ENCODE measurements at regions not wholly inside any gene's neighbourhood (a gene's known extent, or its start where the extent isn't known, plus 50 kb on each side); places are given as distances from the start of the nearest gene placed in this dataset.
"Not testable (repeated sequence)": the region's sequence is repeated elsewhere in the genome, so short reads cannot be mapped to it uniquely, and the experiment has no call there.

GRCh38 chr13:111492958-111493357 lies 172.5 kb downstream of the TEX29 start:
- Histone ChIP-seq H3K36me3 (replicated peaks; ENCODE audit: insufficient read depth, low read length) (no peaks in the 10 kb centered on the region), H3K4me3 (ENCODE audit: low read length) (no peak overlapping the region), H3K79me2 (ENCODE audit: low read length) (peaks cover 14% of the 10 kb centered on the region; the same call in 1 of the 2 replicates), H3F3A (ENCODE audit: insufficient read depth, low read length) (no peaks in the 10 kb centered on the region), H3K27ac (ENCODE audit: low read length) (no peak overlapping the region), H3K4me2 (ENCODE audit: low read depth, low read length) (no peak overlapping the region), H3K4me1 (ENCODE audit: low read length) (no peaks in the 10 kb centered on the region), H3K27me3 (replicated peaks; ENCODE audit: insufficient read depth, low read length) (no peaks in the 10 kb centered on the region), H3K9ac (ENCODE audit: low read length) (no peak overlapping the region), H3K9me2 (replicated peaks; ENCODE audit: insufficient read depth, low read length) (no peaks in the 10 kb centered on the region), H3K9me3 (replicated peaks; ENCODE audit: insufficient read depth, low read length) (no peaks in the 10 kb centered on the region), H4K20me1 (ENCODE audit: insufficient read depth, low read length) (no peaks in the 10 kb centered on the region), H2AFZ (ENCODE audit: low read length) (no peak overlapping the region)
- no peak for DNase-seq
- no peak for TF ChIP-seq EZH2 (optimal IDR thresholded peaks at IDR 0.05; ENCODE audit: low read depth, low read length)

DNA sequence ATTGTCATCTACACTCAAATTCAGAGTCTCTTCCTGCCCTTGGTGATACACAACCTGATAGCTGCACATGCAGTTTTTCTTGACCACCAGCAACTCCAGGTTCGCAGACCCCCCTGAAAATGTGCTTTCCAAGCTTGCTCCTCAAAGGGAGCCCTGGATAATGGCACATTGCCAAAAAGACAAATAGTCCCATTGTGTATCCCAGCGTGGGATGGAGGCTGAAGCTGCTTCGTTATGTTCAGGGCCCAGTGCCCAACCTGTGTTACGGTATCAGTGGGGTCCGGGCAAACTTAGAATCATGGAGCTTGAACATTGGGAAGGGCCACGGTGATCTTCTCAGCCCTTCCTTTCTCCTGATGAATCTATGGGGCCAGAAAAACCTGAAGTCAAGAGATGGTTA lies 173.0 kb downstream of the TEX29 start:
- Histone ChIP-seq H3K79me2 (ENCODE audit: low read length) (peaks cover 14% of the 10 kb centered on the region; the same call in 1 of the 2 replicates), H3K9me2 (replicated peaks; ENCODE audit: insufficient read depth, low read length) (no peaks in the 10 kb centered on the region), H3K4me2 (ENCODE audit: low read depth, low read length) (no peak overlapping the region), H2AFZ (ENCODE audit: low read length) (no peak overlapping the region), H3K4me1 (ENCODE audit: low read length) (no peaks in the 10 kb centered on the region), H3K27ac (ENCODE audit: low read length) (no peak overlapping the region), H3K36me3 (replicated peaks; ENCODE audit: insufficient read depth, low read length) (no peaks in the 10 kb centered on the region), H3K9me3 (replicated peaks; ENCODE audit: insufficient read depth, low read length) (no peaks in the 10 kb centered on the region), H3K27me3 (replicated peaks; ENCODE audit: insufficient read depth, low read length) (no peaks in the 10 kb centered on the region), H3F3A (ENCODE audit: insufficient read depth, low read length) (no peaks in the 10 kb centered on the region), H3K9ac (ENCODE audit: low read length) (no peak overlapping the region), H4K20me1 (ENCODE audit: insufficient read depth, low read length) (no peaks in the 10 kb centered on the region), H3K4me3 (ENCODE audit: low read length) (no peak overlapping the region)
- no peak for DNase-seq
- no peak for TF ChIP-seq EZH2 (optimal IDR thresholded peaks at IDR 0.05; ENCODE audit: low read depth, low read length)
- TF ChIP-seq, protein P1, sequence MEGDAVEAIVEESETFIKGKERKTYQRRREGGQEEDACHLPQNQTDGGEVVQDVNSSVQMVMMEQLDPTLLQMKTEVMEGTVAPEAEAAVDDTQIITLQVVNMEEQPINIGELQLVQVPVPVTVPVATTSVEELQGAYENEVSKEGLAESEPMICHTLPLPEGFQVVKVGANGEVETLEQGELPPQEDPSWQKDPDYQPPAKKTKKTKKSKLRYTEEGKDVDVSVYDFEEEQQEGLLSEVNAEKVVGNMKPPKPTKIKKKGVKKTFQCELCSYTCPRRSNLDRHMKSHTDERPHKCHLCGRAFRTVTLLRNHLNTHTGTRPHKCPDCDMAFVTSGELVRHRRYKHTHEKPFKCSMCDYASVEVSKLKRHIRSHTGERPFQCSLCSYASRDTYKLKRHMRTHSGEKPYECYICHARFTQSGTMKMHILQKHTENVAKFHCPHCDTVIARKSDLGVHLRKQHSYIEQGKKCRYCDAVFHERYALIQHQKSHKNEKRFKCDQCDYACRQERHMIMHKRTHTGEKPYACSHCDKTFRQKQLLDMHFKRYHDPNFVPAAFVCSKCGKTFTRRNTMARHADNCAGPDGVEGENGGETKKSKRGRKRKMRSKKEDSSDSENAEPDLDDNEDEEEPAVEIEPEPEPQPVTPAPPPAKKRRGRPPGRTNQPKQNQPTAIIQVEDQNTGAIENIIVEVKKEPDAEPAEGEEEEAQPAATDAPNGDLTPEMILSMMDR (IDR thresholded peaks at IDR 0.05; ENCODE audit: low read length): no peak
- TF ChIP-seq EZH2phosphoT487 (IDR thresholded peaks at IDR 0.05; ENCODE audit: low read length): no peak

- Histone ChIP-seq H3K27ac (ENCODE audit: low read length) (no peak overlapping the region), H3K79me2 (ENCODE audit: low read length) (peaks cover 14% of the 10 kb centered on the region; the same call in 1 of the 2 replicates), H3K9me3 (replicated peaks; ENCODE audit: insufficient read depth, low read length) (no peaks in the 10 kb centered on the region), H3F3A (ENCODE audit: insufficient read depth, low read length) (no peaks in the 10 kb centered on the region), H4K20me1 (ENCODE audit: insufficient read depth, low read length) (no peaks in the 10 kb centered on the region), H3K4me3 (ENCODE audit: low read length) (no peak overlapping the region), H2AFZ (ENCODE audit: low read length) (no peak overlapping the region), H3K4me1 (ENCODE audit: low read length) (no peaks in the 10 kb centered on the region), H3K36me3 (replicated peaks; ENCODE audit: insufficient read depth, low read length) (no peaks in the 10 kb centered on the region), H3K9ac (ENCODE audit: low read length) (no peak overlapping the region), H3K27me3 (replicated peaks; ENCODE audit: insufficient read depth, low read length) (no peaks in the 10 kb centered on the region), H3K4me2 (ENCODE audit: low read depth, low read length) (no peak overlapping the region), H3K9me2 (replicated peaks; ENCODE audit: insufficient read depth, low read length) (no peaks in the 10 kb centered on the region)
- TF ChIP-seq EZH2 (optimal IDR thresholded peaks at IDR 0.05; ENCODE audit: low read depth, low read length) (no peak), EZH2phosphoT487 (IDR thresholded peaks at IDR 0.05; ENCODE audit: low read length) (no peak)
- TF ChIP-seq, protein P1 (IDR thresholded peaks at IDR 0.05; ENCODE audit: low read length): no peak
- no peak for DNase-seq
Observed at GRCh38 chr13:111494641-111495040, 174.2 kb downstream of the TEX29 start.

DNA sequence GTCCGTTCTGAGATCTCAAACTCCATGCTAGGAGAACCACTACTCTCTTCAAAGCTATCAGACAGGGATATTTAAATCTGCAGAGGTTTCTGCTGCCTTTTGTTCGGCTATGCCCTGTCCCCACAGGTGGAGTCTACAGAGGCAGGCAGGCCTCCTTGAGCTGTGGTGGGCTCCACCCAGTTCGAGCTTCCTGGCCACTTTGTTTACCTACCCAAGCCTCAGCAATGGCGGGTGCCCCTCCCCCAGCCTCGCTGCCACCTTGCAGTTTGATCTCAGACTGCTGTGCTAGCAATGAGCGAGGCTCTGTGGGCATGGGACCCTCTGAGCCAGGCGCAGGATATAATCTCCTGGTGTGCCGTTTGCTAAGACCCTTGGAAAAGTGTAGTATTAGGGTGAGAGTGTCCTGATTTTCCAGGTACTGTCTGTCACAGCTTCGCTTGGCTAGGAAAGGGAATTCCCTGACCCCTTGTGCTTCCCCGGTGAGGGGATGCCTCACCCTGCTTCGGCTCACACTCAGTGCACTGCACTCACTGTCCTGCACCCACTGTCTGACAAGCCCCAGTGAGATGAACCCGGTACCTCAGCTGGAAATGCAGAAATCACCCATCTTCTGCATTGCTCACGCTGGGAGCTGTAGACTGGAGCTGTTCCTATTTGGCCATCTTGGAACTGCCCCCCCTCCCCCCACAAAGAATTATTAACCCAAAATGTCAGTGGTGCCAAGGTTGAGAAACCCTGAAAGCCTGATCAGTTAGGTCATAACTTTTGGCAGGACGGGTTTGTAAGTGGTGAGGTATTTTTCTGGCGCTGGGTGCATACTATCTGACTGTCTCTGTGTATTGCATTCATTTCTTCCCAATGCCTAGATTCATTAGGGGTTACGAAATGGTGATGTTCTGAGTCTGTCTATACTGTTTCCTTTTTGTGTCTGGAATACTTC lies 181.4 kb downstream of the TEX29 start:
- not testable (repeated sequence) for H4K20me1 ChIP-seq (ENCODE audit: insufficient read depth, low read length); H3K9me2 ChIP-seq (replicated peaks; ENCODE audit: insufficient read depth, low read length); H3K27ac ChIP-seq (ENCODE audit: low read length); H3K27me3 ChIP-seq (replicated peaks; ENCODE audit: insufficient read depth, low read length); H3K4me1 ChIP-seq (ENCODE audit: low read length); H3K4me2 ChIP-seq (ENCODE audit: low read depth, low read length); H3K9me3 ChIP-seq (replicated peaks; ENCODE audit: insufficient read depth, low read length); H2AFZ ChIP-seq (ENCODE audit: low read length); H3K4me3 ChIP-seq (ENCODE audit: low read length); H3K36me3 ChIP-seq (replicated peaks; ENCODE audit: insufficient read depth, low read length); DNase-seq; H3K9ac ChIP-seq (ENCODE audit: low read length); H3F3A ChIP-seq (ENCODE audit: insufficient read depth, low read length)
- H3K79me2 ChIP-seq (ENCODE audit: low read length): peaks cover 11% of the 10 kb centered on the region
